GM12878 (cell line): ENCODE measurements at regions not wholly inside any gene's neighbourhood (a gene's known extent, or its start where the extent isn't known, plus 50 kb on each side); places are given as distances from the start of the nearest gene placed in this dataset.

Experiments
- ATAC-seq: fragments of 200-7000 bp; cut with Tn5 transposase; 3 replicates; pipeline ENCODE4 v1.9.1; 2020; ENCODE audit warnings: mild to moderate bottlenecking, moderate library complexity
- BruUV-seq: library from RNA; stranded (reverse); fragments of 400-500 nt; replicated peaks from 2 replicates; lab custom pipeline; 2021; lab: Mats Ljungman, UMichigan
- CTCF ChIA-PET: fragments of 300-600 bp; sonication (Branson Sonifier 250); formaldehyde crosslinking; extraction: SDS; loops from one replicate; lab custom pipeline; 2021; ENCODE audit warnings: inconsistent platforms; lab: Yijun Ruan, JAX
- POLR2A ChIA-PET: fragments of 350-600 bp; formaldehyde crosslinking; extraction: SDS; loops from one replicate; lab custom pipeline; 2021; ENCODE audit warnings: inconsistent platforms; lab: Charles Lee
- RAD21 ChIA-PET: fragments of 300-600 bp; sonication (Branson Sonifier 250); formaldehyde crosslinking; loops from one replicate; lab custom pipeline; 2023; ENCODE audit warnings: antibody characterized with exemption; ENCODE audit not compliant: unreplicated experiment; lab: Charles Lee
- SMC1A ChIA-PET: fragments of 300-600 bp; sonication (Branson Sonifier 250); formaldehyde crosslinking; loops from one replicate; lab custom pipeline; 2023; ENCODE audit not compliant: unreplicated experiment, uncharacterized antibody; lab: Charles Lee
- DNase-seq: peaks from one replicate; pipeline ENCODE4 v3.0.0-alpha.2; 2011; ENCODE audit warnings: low read depth, low spot score
- FAIRE-seq: peaks from 3 replicates; lab custom pipeline; 2011; peaks lifted over from hg19 to GRCh38; lab: Jason Lieb, UNC
- H2AFZ ChIP-seq: 2 replicates; pipeline ENCODE4 v1.6.0; 2011; ENCODE audit warnings: low read depth, low read length, control low read depth; ENCODE audit not compliant: control insufficient read depth
- H3K27ac ChIP-seq: 2 replicates; pipeline ENCODE4 v1.5.1; 2011; ENCODE audit warnings: control low read depth; ENCODE audit not compliant: control insufficient read depth, insufficient read depth
- H3K27me3 ChIP-seq, 2 experiments: replicated peaks in 1 of 2; 2 replicates each; pipeline versions ENCODE4 v1.6.0 to v1.6.1; 2011; ENCODE audit warnings: low read length in 1 of 2; ENCODE audit not compliant: control insufficient read depth in 2 of 2, insufficient read depth in 2 of 2
- H3K36me3 ChIP-seq, 2 experiments: 2 replicates each; pipeline ENCODE4 v1.5.1; 2011; ENCODE audit warnings: low read length in 1 of 2; ENCODE audit not compliant: control insufficient read depth in 2 of 2, insufficient read depth in 2 of 2
- H3K4me1 ChIP-seq: 2 replicates; pipeline ENCODE4 v1.6.1; 2011; ENCODE audit warnings: mild to moderate bottlenecking, low read length, moderate library complexity, mixed read lengths; ENCODE audit not compliant: control insufficient read depth, insufficient read depth
- H3K4me2 ChIP-seq: 2 replicates; pipeline ENCODE4 v1.6.0; 2011; ENCODE audit warnings: control low read depth; ENCODE audit not compliant: control insufficient read depth, insufficient read depth
- H3K4me3 ChIP-seq: fragments of 200-600 bp; sonication (generic); 2 replicates; pipeline ENCODE4 v1.5.1; 2016
- H3K79me2 ChIP-seq: 2 replicates; pipeline ENCODE4 v1.6.0; 2011; ENCODE audit warnings: low read length; ENCODE audit not compliant: control insufficient read depth, insufficient read depth
- H3K9ac ChIP-seq: 2 replicates; pipeline ENCODE4 v1.8.0; 2011; ENCODE audit warnings: low read length, control low read depth, mixed read lengths; ENCODE audit not compliant: control insufficient read depth, insufficient read depth
- H3K9me3 ChIP-seq: replicated peaks from 3 replicates; pipeline ENCODE4 v1.5.1; 2011; ENCODE audit warnings: mild to moderate bottlenecking, low read length; ENCODE audit not compliant: control insufficient read depth, insufficient read depth
- H4K20me1 ChIP-seq: 2 replicates; pipeline ENCODE4 v1.6.0; 2011; ENCODE audit not compliant: control insufficient read depth, insufficient read depth
- BHLHE40 ChIP-seq, 2 experiments: fragments of 450-650 bp in 1 of 2; IDR thresholded peaks; 2 replicates each; pipeline ENCODE4 v1.6.1; 2011 to 2017; ENCODE audit warnings: low read depth in 2 of 2, borderline replicate concordance in 1 of 2, improper control_type of control experiment in 1 of 2, low read length in 1 of 2, mild to moderate bottlenecking in 1 of 2
- CBX5 ChIP-seq: sonication (generic); IDR thresholded peaks from 2 replicates; pipeline ENCODE4 v1.6.1; 2016; ENCODE audit warnings: low read depth, moderate library complexity, mild to moderate bottlenecking, inconsistent platforms
- CREM ChIP-seq: IDR thresholded peaks from 2 replicates; pipeline ENCODE4 v1.6.1; 2014; ENCODE audit warnings: antibody characterized with exemption, low read depth
- CTCF ChIP-seq, 3 experiments: IDR thresholded peaks in 2 of 3; conservative IDR thresholded peaks in 1 of 3; 2 replicates each; pipeline ENCODE4 v1.5.1; 2011; ENCODE audit warnings: low read depth in 3 of 3, low read length in 3 of 3, mild to moderate bottlenecking in 3 of 3, control low read depth in 2 of 3, moderate library complexity in 2 of 3, inconsistent platforms in 1 of 3, mixed read lengths in 1 of 3; ENCODE audit not compliant: control insufficient read depth in 2 of 3, insufficient read depth in 1 of 3; ENCODE audit errors: extremely low read depth in 1 of 3
- NR2C2 ChIP-seq: IDR thresholded peaks from 2 replicates; pipeline ENCODE4 v1.6.1; 2011; ENCODE audit warnings: borderline replicate concordance, low read depth; ENCODE audit not compliant: control insufficient read depth, insufficient read length
- NR2F1 ChIP-seq: fragments of 450-650 bp; conservative IDR thresholded peaks from 2 replicates; pipeline ENCODE4 v1.6.1; 2017; ENCODE audit warnings: mild to moderate bottlenecking
- PBX3 ChIP-seq: IDR thresholded peaks from 2 replicates; pipeline ENCODE4 v1.6.1; 2011; ENCODE audit warnings: mild to moderate bottlenecking, low read depth, low read length, moderate library complexity; ENCODE audit not compliant: insufficient replicate concordance
- RAD21 ChIP-seq: IDR thresholded peaks from 2 replicates; pipeline ENCODE4 v1.6.1; 2011; ENCODE audit warnings: mild to moderate bottlenecking, low read depth, low read length, moderate library complexity; ENCODE audit not compliant: insufficient read depth
- RCOR1 ChIP-seq: conservative IDR thresholded peaks from 2 replicates; pipeline ENCODE4 v1.6.1; 2012; ENCODE audit warnings: low read depth, low read length, improper control_type of control experiment
- SMC3 ChIP-seq: IDR thresholded peaks from 2 replicates; pipeline ENCODE4 v1.6.1; 2011; ENCODE audit warnings: low read length, improper control_type of control experiment, borderline replicate concordance
- YY1 ChIP-seq: IDR thresholded peaks from 2 replicates; pipeline ENCODE4 v1.6.1; 2011; ENCODE audit warnings: low read depth, mild to moderate bottlenecking, low read length
- ZBED1 ChIP-seq: IDR thresholded peaks from 2 replicates; pipeline ENCODE4 v1.6.1; 2016; ENCODE audit warnings: borderline replicate concordance
- ZBTB40 ChIP-seq: fragments of 450-650 bp; IDR thresholded peaks from 2 replicates; pipeline ENCODE4 v1.6.1; 2016; ENCODE audit warnings: mild to moderate bottlenecking, moderate library complexity, borderline replicate concordance
- WGBS: methylation state at CpG from one replicate; pipeline ENCODE4 v1.1.6; 2016; ENCODE audit warnings: low lambda C conversion rate; ENCODE audit not compliant: insufficient replicate concordance, insufficient coverage; ENCODE audit errors: missing lambda C conversion rate; 5-methylcytosine and 5-hydroxymethylcytosine counted together
- in situ Hi-C: fragments of 300-500 bp; cut with MboI; formaldehyde crosslinking; loops from 9 replicates; pipeline ENCODE4 v1.14.3; 2018; ENCODE audit warnings: mixed read lengths
- intact Hi-C: fragments of 100-400 bp; cut with micrococcal nuclease; formaldehyde crosslinking; loops from one replicate; pipeline ENCODE4 v1.14.2; 2022; ENCODE audit not compliant: unreplicated experiment

GRCh38 chr3:107064405-107065060, 312.7 kb upstream of the CCDC54 start:
- 12% methylated on average over 9 of the region's 9 CpGs for WGBS
- H2AFZ ChIP-seq, result peak overlapping the region; percentile 8; the same call in 1 of the 2 replicates
- peak; percentile 25 for DNase-seq

More at GRCh38 chr3:107064405-107065060, 312.7 kb upstream of the CCDC54 start:
- Histone ChIP-seq H3K27ac (no peak overlapping the region), H3K9ac (no peak overlapping the region), H3K4me1 (no peaks in the 10 kb centered on the region), H4K20me1 (no peaks in the 10 kb centered on the region), H3K9me3 (no peaks in the 10 kb centered on the region), H3K27me3 (no peaks in the 10 kb centered on the region), H3K79me2 (no peaks in the 10 kb centered on the region), H3K4me3 (no peak overlapping the region), H3K4me2 (no peak overlapping the region), H3K36me3 (no peaks in the 10 kb centered on the region)
- in situ Hi-C loops (no loop called here), intact Hi-C loops (loop anchor here (2.0 to 10.0 kb wide), 3 partner anchors 240 to 1380 kb away; no protein-coding TSS in a partner anchor)
- TF ChIP-seq ZBTB40 (no peak), BHLHE40 (IDR thresholded peaks at IDR 0.05; ENCODE audit: borderline replicate concordance in 1 of 2, low read depth in 2 of 2, low read length in 1 of 2) (no peak), ZBED1 (no peak), CTCF (IDR thresholded peaks at IDR 0.05 in 2 of 3, conservative IDR thresholded peaks at IDR 0.05 in 1 of 3; ENCODE audit: control insufficient read depth in 2 of 3, extremely low read depth in 1 of 3, insufficient read depth in 1 of 3, low read depth in 3 of 3, low read length in 3 of 3) (peak; percentile 81 to 83 (median 82)), CBX5 (no peak), RAD21 (peak; percentile 98), RCOR1 (no peak), YY1 (0 out of 2 replicates have a peak, but pooled peaks have one; percentile 38), NR2F1 (0 out of 2 replicates have a peak, but pooled peaks have one; percentile 13), CREM (peak; percentile 19; the same call in 1 of the 2 replicates), SMC3 (peak; percentile 64; the same call in 1 of the 2 replicates), PBX3 (no peak), NR2C2 (no peak)
- peak; percentile 95 for ATAC-seq
- RAD21 ChIA-PET, result no interaction called here
- no TSS peak for BruUV-seq
- SMC1A ChIA-PET, result interaction anchor here (0.7 to 1.4 kb wide), 5 partner anchors 70 to 1538 kb away, joined by 3 read pairs; no protein-coding TSS in a partner anchor
- peak; percentile 81 for FAIRE-seq
- POLR2A ChIA-PET, result no interaction called here
- CTCF ChIA-PET, result interaction anchor here (0.6 to 1.6 kb wide), 7 partner anchors 14 to 1545 kb away, joined by 3 to 10 read pairs (median 3); no protein-coding TSS in a partner anchor
